H1 (cell line): ENCODE measurements at regions not wholly inside any gene's neighbourhood (a gene's known extent, or its start where the extent isn't known, plus 50 kb on each side); places are given as distances from the start of the nearest gene placed in this dataset.

Source experiments
- CTCF ChIA-PET: fragments of 300-600 bp; sonication (Branson Sonifier 250); formaldehyde crosslinking; loops from one replicate; lab custom pipeline; 2021; ENCODE audit not compliant: partially characterized antibody; lab: Charles Lee
- POLR2A ChIA-PET: fragments of 300-600 bp; sonication (Branson Sonifier 250); formaldehyde crosslinking; loops from one replicate; lab custom pipeline; 2021; ENCODE audit warnings: inconsistent platforms; ENCODE audit not compliant: partially characterized antibody; lab: Charles Lee
- DNase-seq, 2 experiments: peaks; one replicate each; pipeline versions ENCODE4 v3.0.0 to v3.0.0-alpha.2; 2010 to 2022; ENCODE audit warnings: low spot score in 2 of 2, low read depth in 1 of 2, mixed read lengths in 1 of 2
- FAIRE-seq: peaks from 2 replicates; lab custom pipeline; 2011; peaks lifted over from hg19 to GRCh38; lab: Jason Lieb, UNC
- H2AFZ ChIP-seq: 2 replicates; pipeline ENCODE4 v1.8.1; 2012; ENCODE audit warnings: low read length, inconsistent platforms
- H2AK5ac ChIP-seq: 2 replicates; pipeline ENCODE4 v1.6.1; 2013; ENCODE audit warnings: low read depth, low read length
- H2BK120ac ChIP-seq: replicated peaks from 2 replicates; pipeline ENCODE3; 2013; ENCODE audit warnings: low read depth, low read length, inconsistent platforms
- H2BK12ac ChIP-seq: 2 replicates; pipeline ENCODE4 v1.6.1; 2013; ENCODE audit warnings: low read depth, low read length
- H2BK15ac ChIP-seq: 2 replicates; pipeline ENCODE4 v1.6.1; 2013; ENCODE audit warnings: low read length
- H2BK20ac ChIP-seq: 2 replicates; pipeline ENCODE4 v1.6.1; 2013; ENCODE audit warnings: low read length
- H2BK5ac ChIP-seq: 2 replicates; pipeline ENCODE4 v1.6.1; 2013; ENCODE audit warnings: low read depth, low read length
- H3K14ac ChIP-seq: 2 replicates; pipeline ENCODE4 v1.6.1; 2013; ENCODE audit warnings: inconsistent platforms; ENCODE audit not compliant: insufficient read length
- H3K18ac ChIP-seq: 2 replicates; pipeline ENCODE4 v1.6.1; 2013; ENCODE audit warnings: low read length; ENCODE audit errors: extremely low read depth
- H3K23ac ChIP-seq: 2 replicates; pipeline ENCODE4 v1.6.1; 2013; ENCODE audit warnings: inconsistent platforms; ENCODE audit not compliant: insufficient read length
- H3K23me2 ChIP-seq: 2 replicates; pipeline ENCODE4 v1.6.1; 2013; ENCODE audit warnings: low read depth, low read length
- H3K27ac ChIP-seq: 2 replicates; pipeline ENCODE4 v1.6.1; 2011; ENCODE audit warnings: low read depth, low read length, inconsistent platforms
- H3K27me3 ChIP-seq, 4 experiments: replicated peaks in 1 of 4; 1 replicate in 1 of 4; 2 replicates in 3 of 4; pipeline versions ENCODE4 v1.6.1 to v1.8.1; 2011 to 2013; ENCODE audit warnings: low read length in 3 of 4, mild to moderate bottlenecking in 3 of 4, inconsistent platforms in 2 of 4, mixed read lengths in 2 of 4, moderate library complexity in 1 of 4; ENCODE audit not compliant: control insufficient read depth in 3 of 4, insufficient read depth in 3 of 4; ENCODE audit errors: extremely low read depth in 1 of 4
- H3K36me3 ChIP-seq, 4 experiments: 2 replicates each; pipeline versions ENCODE4 v1.6.1 to v1.8.1; 2011 to 2013; ENCODE audit warnings: mild to moderate bottlenecking in 4 of 4, low read length in 3 of 4, moderate library complexity in 2 of 4, control low read depth in 1 of 4, inconsistent platforms in 1 of 4; ENCODE audit not compliant: insufficient read depth in 4 of 4, control insufficient read depth in 2 of 4
- H3K4ac ChIP-seq: replicated peaks from 2 replicates; pipeline ENCODE3; 2013; ENCODE audit warnings: low read length, low read depth, mixed read lengths, inconsistent platforms; ENCODE audit not compliant: insufficient read length
- H3K4me1 ChIP-seq, 4 experiments: replicated peaks in 1 of 4; 1 replicate in 1 of 4; 2 replicates in 3 of 4; pipeline versions ENCODE4 v1.6.1 to v1.8.1; 2011 to 2013; ENCODE audit warnings: low read length in 3 of 4, inconsistent platforms in 2 of 4, mixed read lengths in 1 of 4; ENCODE audit not compliant: insufficient read depth in 4 of 4, control insufficient read depth in 3 of 4
- H3K4me2 ChIP-seq, 2 experiments: 2 replicates each; pipeline versions ENCODE4 v1.6.1 to v1.8.1; 2011 to 2013; ENCODE audit warnings: low read depth in 2 of 2, low read length in 2 of 2, control low read depth in 1 of 2, inconsistent platforms in 1 of 2, mild to moderate bottlenecking in 1 of 2; ENCODE audit not compliant: insufficient read depth in 1 of 2
- H3K4me3 ChIP-seq, 4 experiments: fragments of 200-600, 300-600 bp in 1 of 4; sonication (generic), shearing (Covaris generic), sonication (Bioruptor Twin) in 1 of 4; 2 replicates each; pipeline versions ENCODE4 v1.5.1 to v1.8.1; 2011 to 2016; ENCODE audit warnings: low read length in 4 of 4, low read depth in 3 of 4, control low read depth in 2 of 4, inconsistent platforms in 2 of 4, mild to moderate bottlenecking in 2 of 4, mixed read lengths in 1 of 4, moderate library complexity in 1 of 4; ENCODE audit not compliant: insufficient read depth in 2 of 4; ENCODE audit errors: extremely low read depth in 1 of 4
- H3K56ac ChIP-seq: replicated peaks from 2 replicates; pipeline ENCODE3; 2013; ENCODE audit warnings: low read depth, mild to moderate bottlenecking, mixed read lengths, low read length, inconsistent platforms; ENCODE audit not compliant: insufficient read length
- H3K79me1 ChIP-seq: 2 replicates; pipeline ENCODE4 v1.6.1; 2013; ENCODE audit warnings: low read depth, low read length, control low read depth
- H3K79me2 ChIP-seq, 2 experiments: 2 replicates each; pipeline versions ENCODE4 v1.6.1 to v1.8.1; 2012 to 2013; ENCODE audit warnings: low read length in 2 of 2, mild to moderate bottlenecking in 2 of 2, inconsistent platforms in 1 of 2; ENCODE audit not compliant: insufficient read depth in 2 of 2, control insufficient read depth in 1 of 2
- H3K9ac ChIP-seq, 4 experiments: replicated peaks in 1 of 4; 1 replicate in 1 of 4; 2 replicates in 3 of 4; pipeline versions ENCODE4 v1.6.1 to v1.8.1; 2011 to 2013; ENCODE audit warnings: low read depth in 3 of 4, low read length in 3 of 4, control low read depth in 2 of 4, mild to moderate bottlenecking in 2 of 4, moderate library complexity in 2 of 4, inconsistent platforms in 1 of 4; ENCODE audit errors: extremely low read depth in 1 of 4
- H3K9me3 ChIP-seq, 2 experiments: 2 replicates each; pipeline versions ENCODE4 v1.6.1 to v1.8.1; 2012 to 2013; ENCODE audit warnings: mild to moderate bottlenecking in 2 of 2, moderate library complexity in 2 of 2, control low read depth in 1 of 2, inconsistent platforms in 1 of 2, low read depth in 1 of 2, low read length in 1 of 2, mixed read lengths in 1 of 2; ENCODE audit not compliant: insufficient read depth in 2 of 2
- H4K20me1 ChIP-seq, 2 experiments: replicated peaks in 1 of 2; 2 replicates each; pipeline versions ENCODE3 to v1.8.1; 2011 to 2013; ENCODE audit warnings: inconsistent platforms in 2 of 2, low read length in 2 of 2, mild to moderate bottlenecking in 1 of 2; ENCODE audit not compliant: insufficient read depth in 2 of 2, control insufficient read depth in 1 of 2
- H4K5ac ChIP-seq: 2 replicates; pipeline ENCODE4 v1.6.1; 2013; ENCODE audit warnings: low read length, low read depth, mixed read lengths, inconsistent platforms; ENCODE audit not compliant: insufficient read length
- H4K8ac ChIP-seq: 2 replicates; pipeline ENCODE4 v1.8.0; 2013; ENCODE audit warnings: mild to moderate bottlenecking, moderate library complexity, low read length, inconsistent platforms; ENCODE audit not compliant: insufficient read depth; ENCODE audit errors: extremely low read depth
- H4K91ac ChIP-seq: replicated peaks from 2 replicates; pipeline ENCODE3; 2013; ENCODE audit warnings: low read length, mixed read lengths, inconsistent platforms; ENCODE audit not compliant: insufficient read length
- CHD2 ChIP-seq: IDR thresholded peaks from 2 replicates; pipeline ENCODE4 v1.6.1; 2012; ENCODE audit warnings: low read length, improper control_type of control experiment
- EGR1 ChIP-seq: IDR thresholded peaks from 2 replicates; pipeline ENCODE4 v1.6.1; 2011; ENCODE audit warnings: low read depth, low read length, borderline replicate concordance
- HDAC2 ChIP-seq, 2 experiments: fragments of 300-600 bp in 1 of 2; sonication (generic) in 1 of 2; IDR thresholded peaks; 2 replicates each; pipeline ENCODE4 v1.6.1; 2011 to 2012; ENCODE audit warnings: low read depth in 2 of 2, low read length in 2 of 2, mild to moderate bottlenecking in 2 of 2, moderate library complexity in 2 of 2, borderline replicate concordance in 1 of 2, inconsistent platforms in 1 of 2
- KDM1A ChIP-seq: fragments of 200-600, 300-600 bp; sonication (generic); IDR thresholded peaks from 2 replicates; pipeline ENCODE4 v1.7.1; 2016; ENCODE audit warnings: mild to moderate bottlenecking, low read length, borderline replicate concordance
- MAX ChIP-seq: IDR thresholded peaks from 2 replicates; pipeline ENCODE4 v1.6.1; 2012; ENCODE audit warnings: inconsistent platforms
- NANOG ChIP-seq: IDR thresholded peaks from 2 replicates; pipeline ENCODE4 v1.6.1; 2011; ENCODE audit warnings: low read length, low read depth, mild to moderate bottlenecking, inconsistent platforms; ENCODE audit not compliant: insufficient read depth, poor library complexity, severe bottlenecking
- RBBP5 ChIP-seq: IDR thresholded peaks from 2 replicates; pipeline ENCODE4 v1.7.1; 2012; ENCODE audit warnings: low read depth, mild to moderate bottlenecking, inconsistent platforms, low read length, moderate library complexity, borderline replicate concordance
- RNF2 ChIP-seq: fragments of 200-900, 300-1000 bp; sonication (generic); IDR thresholded peaks from 2 replicates; pipeline ENCODE4 v1.7.1; 2016; ENCODE audit warnings: borderline replicate concordance, low read depth, mild to moderate bottlenecking, antibody characterized with exemption, low read length; ENCODE audit not compliant: poor library complexity, severe bottlenecking; ENCODE audit errors: missing control alignments
- SIX5 ChIP-seq: IDR thresholded peaks from 2 replicates; pipeline ENCODE4 v1.6.1; 2011; ENCODE audit warnings: mild to moderate bottlenecking, low read depth, low read length
- SP4 ChIP-seq: IDR thresholded peaks from 2 replicates; pipeline ENCODE4 v1.6.1; 2012; ENCODE audit warnings: low read length, inconsistent platforms
- TBP ChIP-seq: IDR thresholded peaks from 2 replicates; pipeline ENCODE4 v1.6.1; 2011; ENCODE audit warnings: low read depth, low read length, improper control_type of control experiment
- WGBS, 2 experiments: shearing (Covaris generic) in 1 of 2; methylation state at CpG; one replicate each; pipeline versions ENCODE4 v1.1.6 to v1.1.7; 2013 to 2015; ENCODE audit warnings: low lambda C conversion rate in 2 of 2, mixed read lengths in 2 of 2, inconsistent platforms in 1 of 2, low coverage in 1 of 2, missing lambda C conversion rate in 1 of 2; ENCODE audit not compliant: insufficient replicate concordance in 2 of 2, insufficient coverage in 1 of 2, insufficient read length in 1 of 2; ENCODE audit errors: extremely low coverage in 1 of 2, missing lambda C conversion rate in 1 of 2; 5-methylcytosine and 5-hydroxymethylcytosine counted together
- TF ChIP-seq, protein P1 (sequence below): IDR thresholded peaks from 2 replicates; pipeline ENCODE4 v1.6.1; 2011; ENCODE audit warnings: low read length, improper control_type of control experiment

DNA sequence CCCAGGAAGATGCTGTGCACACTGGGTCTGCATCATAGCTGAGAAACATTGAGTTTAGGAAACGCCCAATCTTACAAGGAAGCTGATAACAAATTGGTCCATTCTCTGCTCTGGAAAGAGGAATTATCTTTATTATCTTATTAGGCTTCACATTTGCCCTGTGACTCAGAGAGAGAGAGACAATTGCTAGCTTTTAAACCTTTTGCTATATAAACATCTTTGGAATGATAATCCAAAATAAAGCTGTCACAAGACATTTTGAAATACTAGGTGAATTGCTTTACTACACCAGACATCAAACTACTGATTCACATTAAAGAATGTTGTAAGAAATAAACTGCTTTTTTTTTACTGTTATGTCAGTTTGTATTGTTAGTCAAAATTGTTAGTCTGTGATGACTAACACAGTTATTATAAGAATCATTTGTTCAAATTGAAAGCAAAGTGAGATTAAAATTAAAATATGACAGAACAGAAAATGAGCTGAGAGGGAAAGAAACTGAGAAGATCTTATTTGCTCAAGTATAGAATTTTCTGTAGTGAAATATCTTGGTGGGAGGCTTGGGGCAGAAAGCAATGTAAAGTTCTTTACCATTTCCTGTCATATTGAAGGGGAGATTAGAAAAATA, 765.4 kb upstream of the PCDH10 start:
- Histone ChIP-seq H3K9ac (no peak overlapping the region), H4K5ac (no peak overlapping the region), H3K27me3 (no peaks in the 10 kb centered on the region), H3K18ac (no peak overlapping the region), H2BK12ac (no peak overlapping the region), H3K4me2 (no peak overlapping the region), H4K91ac (no peak overlapping the region), H3K4ac (no peak overlapping the region), H3K4me3 (no peak overlapping the region), H3K79me1 (no peaks in the 10 kb centered on the region), H2BK120ac (no peak overlapping the region), H3K4me1 (no peaks in the 10 kb centered on the region), H4K20me1 (no peaks in the 10 kb centered on the region), H3K14ac (no peak overlapping the region), H3K23me2 (no peaks in the 10 kb centered on the region), H2AK5ac (no peak overlapping the region), H3K36me3 (no peaks in the 10 kb centered on the region), H2AFZ (no peak overlapping the region), H3K56ac (no peak overlapping the region), H3K79me2 (no peaks in the 10 kb centered on the region), H2BK5ac (no peak overlapping the region), H3K27ac (no peak overlapping the region), H3K23ac (no peak overlapping the region), H3K9me3 (no peaks in the 10 kb centered on the region; a peak in 1 of 4 replicates), H2BK15ac (no peak overlapping the region), H2BK20ac (0 out of 2 replicates have a peak overlapping the region, but pooled peaks have one; percentile 56), H4K8ac (no peak overlapping the region)
- POLR2A ChIA-PET: no interaction called here
- CTCF ChIA-PET: interaction anchor here (0.6 kb wide), 1 partner anchor 222 kb away, joined by 3 read pairs; no protein-coding TSS in a partner anchor
- DNase-seq (no peak), FAIRE-seq (no peak)
- WGBS, 2 experiments: 75% methylated on average over 1 of the region's 1 CpG; no CpG with 5 or more reads in 1 of the 2 experiments
- no peak for TF ChIP-seq NANOG
- TF ChIP-seq HDAC2 (IDR thresholded peaks at IDR 0.05; ENCODE audit: borderline replicate concordance in 1 of 2, low read depth in 2 of 2, low read length in 2 of 2): no peak
- no peak for TF ChIP-seq KDM1A
- no peak for TF ChIP-seq EGR1
- TF ChIP-seq SIX5: no peak
- TF ChIP-seq TBP: no peak
- TF ChIP-seq RBBP5: no peak
- TF ChIP-seq RNF2: no peak
- TF ChIP-seq, protein P1, sequence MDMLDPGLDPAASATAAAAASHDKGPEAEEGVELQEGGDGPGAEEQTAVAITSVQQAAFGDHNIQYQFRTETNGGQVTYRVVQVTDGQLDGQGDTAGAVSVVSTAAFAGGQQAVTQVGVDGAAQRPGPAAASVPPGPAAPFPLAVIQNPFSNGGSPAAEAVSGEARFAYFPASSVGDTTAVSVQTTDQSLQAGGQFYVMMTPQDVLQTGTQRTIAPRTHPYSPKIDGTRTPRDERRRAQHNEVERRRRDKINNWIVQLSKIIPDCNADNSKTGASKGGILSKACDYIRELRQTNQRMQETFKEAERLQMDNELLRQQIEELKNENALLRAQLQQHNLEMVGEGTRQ: no peak
- no peak for TF ChIP-seq CHD2
- no peak for TF ChIP-seq SP4
- no peak for TF ChIP-seq MAX
